ENCODE measurements at regions not wholly inside any gene's neighbourhood (a gene's known extent, or its start where the extent isn't known, plus 50 kb on each side); places are given as distances from the start of the nearest gene placed in this dataset.

DNA sequence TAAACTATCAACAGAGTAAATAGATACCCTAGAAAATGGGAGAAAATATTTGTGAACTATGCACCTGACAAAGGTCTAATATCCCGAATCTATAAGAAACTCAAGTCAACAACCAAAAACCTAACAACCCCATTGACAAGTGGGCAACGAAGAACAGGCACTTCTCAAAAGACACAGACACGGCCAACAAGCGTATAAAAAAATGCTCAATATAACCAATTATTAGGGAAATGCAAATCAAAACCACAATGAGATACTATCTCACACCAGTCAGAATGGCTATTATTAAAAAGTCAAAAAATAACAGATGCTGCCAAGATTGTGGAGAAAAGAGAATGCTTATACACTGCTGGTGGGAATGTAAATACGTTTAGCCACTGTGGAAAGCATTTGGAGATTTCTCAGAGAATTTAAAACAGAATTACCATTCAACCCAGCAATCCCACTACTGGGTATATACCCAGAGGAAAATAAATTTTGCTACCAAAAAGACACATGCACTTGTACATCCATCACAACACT lies 63.2 kb upstream of the CAV2 start:
- Histone ChIP-seq H3K4me3 (no peak overlapping the region), H3K4me1 (peaks cover 0 to 6% (median 0%) of the 10 kb centered on the region in 3 donors), H3K36me3 (no peaks in the 10 kb centered on the region), H3K27me3 (no peaks in the 10 kb centered on the region), H3K27ac (no peak overlapping the region), H3K9me3 (no peaks in the 10 kb centered on the region)
- no peak for TF ChIP-seq CTCF (IDR thresholded peaks at IDR 0.05)
- DNase-seq (no peak), FAIRE-seq (no peak), ATAC-seq (no peak)
- 74 to 75% methylated on average over 5 of the region's 5 CpGs for WGBS, 2 donors
- intact Hi-C loops (cut with DNase I): no loop called here

DNA sequence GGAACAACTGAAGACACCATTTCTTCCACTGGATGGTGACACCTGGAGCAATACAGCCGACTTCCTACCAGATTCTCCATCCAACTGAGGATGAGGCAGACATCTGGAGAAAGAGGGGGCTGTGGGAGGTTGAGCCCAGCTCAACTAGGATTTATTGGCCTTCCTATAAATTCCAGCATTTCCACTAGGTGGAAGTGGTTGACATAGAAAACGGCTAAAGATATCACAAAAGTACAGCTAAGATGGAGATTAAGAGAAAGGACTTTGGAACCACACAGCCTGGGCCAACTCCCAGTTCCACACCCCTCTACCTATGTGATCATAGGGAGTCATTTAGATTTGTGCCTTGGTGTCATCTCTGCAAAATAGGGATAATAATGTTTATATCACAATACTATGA lies 61.3 kb upstream of the CAV2 start:
- Histone ChIP-seq H3K36me3 (no peaks in the 10 kb centered on the region), H3K4me1 (peaks cover 0 to 6% (median 0%) of the 10 kb centered on the region in 3 donors), H3K27ac (no peak overlapping the region), H3K27me3 (no peaks in the 10 kb centered on the region), H3K4me3 (no peak overlapping the region), H3K9me3 (no peaks in the 10 kb centered on the region)
- no peak for FAIRE-seq
- no peak for TF ChIP-seq CTCF (IDR thresholded peaks at IDR 0.05)
- 43 to 45% methylated on average over 2 of the region's 2 CpGs for WGBS, 2 donors
- peak; percentile 58 to 79 (median 72) for ATAC-seq
- no peak for DNase-seq
- intact Hi-C loops (cut with DNase I): no loop called here

DNA sequence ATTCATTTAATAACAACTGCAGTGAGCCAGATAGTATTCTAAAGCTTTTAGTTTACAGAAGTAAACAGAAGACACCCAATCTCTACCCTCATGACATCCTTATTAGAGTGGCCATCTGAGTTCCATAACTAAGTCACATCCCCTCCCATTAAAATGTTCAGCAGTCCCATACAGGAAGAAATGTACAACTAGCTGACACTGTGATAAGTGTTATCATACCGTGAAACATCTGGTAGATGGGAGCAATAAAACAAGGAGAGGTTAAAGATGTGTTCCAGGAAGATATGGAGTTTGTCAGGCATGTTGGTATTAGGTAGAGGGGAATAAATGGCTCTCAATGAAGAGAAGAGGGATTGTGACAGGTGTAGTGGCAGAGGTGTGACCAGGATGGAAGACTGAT lies 60.5 kb upstream of the CAV2 start:
- H3K4me3 ChIP-seq: no peak overlapping the region
- DNase-seq: no peak
- no peak overlapping the region for H3K27ac ChIP-seq
- FAIRE-seq: no peak
- intact Hi-C loops (cut with DNase I): no loop called here
- WGBS, 2 donors: 58 to 79% methylated on average over 1 of the region's 1 CpG
- ATAC-seq: no peak
- H3K36me3 ChIP-seq: no peaks in the 10 kb centered on the region
- peaks cover 0 to 6% (median 0%) of the 10 kb centered on the region in 3 donors for H3K4me1 ChIP-seq
- H3K27me3 ChIP-seq: no peaks in the 10 kb centered on the region
- TF ChIP-seq CTCF (IDR thresholded peaks at IDR 0.05): no peak
- no peaks in the 10 kb centered on the region for H3K9me3 ChIP-seq

- 65 to 69% methylated on average over 4 of the region's 4 CpGs for WGBS, 2 donors
- H3K36me3 ChIP-seq: no peaks in the 10 kb centered on the region
- H3K4me3 ChIP-seq: no peak overlapping the region
- no peaks in the 10 kb centered on the region for H3K9me3 ChIP-seq
- no peak for TF ChIP-seq CTCF (IDR thresholded peaks at IDR 0.05)
- no peaks in the 10 kb centered on the region for H3K27me3 ChIP-seq
- FAIRE-seq (no peak), ATAC-seq (peak in 1 of 4 donors; percentile 49), DNase-seq (no peak)
- H3K4me1 ChIP-seq: no peaks in the 10 kb centered on the region
- H3K27ac ChIP-seq: no peak overlapping the region
- intact Hi-C loops (cut with DNase I): no loop called here
These were observed 59.5 kb upstream of the CAV2 start for GRCh38 chr7:116439841-116440549.

DNA sequence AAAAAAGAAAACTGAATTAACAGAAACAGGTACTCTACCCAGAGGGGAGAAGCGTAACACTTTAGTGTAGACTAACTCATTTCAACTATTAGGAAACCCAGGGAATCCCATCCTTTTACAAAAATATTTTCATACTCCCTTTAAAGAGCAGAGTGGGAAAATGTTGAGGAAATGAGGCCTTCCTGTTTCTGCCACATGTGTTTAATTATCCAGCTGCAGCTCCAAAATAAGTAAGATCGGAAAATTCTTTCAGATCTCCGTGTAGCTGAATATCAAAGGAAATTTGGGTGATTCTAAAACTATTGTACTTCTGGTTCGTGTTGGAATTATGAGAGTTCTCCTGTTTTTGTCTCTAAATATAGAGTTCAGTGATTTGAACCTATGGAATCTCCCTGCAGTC lies 58.0 kb upstream of the CAV2 start:
- 85 to 89% methylated on average over 4 of the region's 4 CpGs for WGBS, 2 donors
- no peaks in the 10 kb centered on the region for H3K36me3 ChIP-seq
- H3K27me3 ChIP-seq: no peaks in the 10 kb centered on the region
- TF ChIP-seq CTCF (IDR thresholded peaks at IDR 0.05): no peak
- FAIRE-seq (no peak), ATAC-seq (no peak), DNase-seq (no peak)
- no peaks in the 10 kb centered on the region for H3K9me3 ChIP-seq
- intact Hi-C loops (cut with DNase I): no loop called here
- no peaks in the 10 kb centered on the region for H3K4me1 ChIP-seq
- no peak overlapping the region for H3K4me3 ChIP-seq
- no peak overlapping the region for H3K27ac ChIP-seq
